ENCODE measurements at regions not wholly inside any gene's neighbourhood (a gene's known extent, or its start where the extent isn't known, plus 50 kb on each side); places are given as distances from the start of the nearest gene placed in this dataset.
"Not testable (repeated sequence)": the region's sequence is repeated elsewhere in the genome, so short reads cannot be mapped to it uniquely, and the experiment has no call there.

GRCh38 chr2:122034777-122035176 lies 279.3 kb downstream of the TSN start:
- intact Hi-C loops (cut with DNase I) = no loop called here
- no peak for DNase-seq

- DNase-seq; intact Hi-C loops (cut with DNase I): not testable (repeated sequence)
Measured at GRCh38 chr2:122038816-122039215, 283.4 kb downstream of the TSN start.

- intact Hi-C loops (cut with DNase I) = no loop called here
- DNase-seq = no peak
Measured at GRCh38 chr2:122041455-122041854, 286.0 kb downstream of the TSN start.

GRCh38 chr2:122051659-122052058 lies 296.2 kb downstream of the TSN start:
- intact Hi-C loops (cut with DNase I); DNase-seq: not testable (repeated sequence)

- DNase-seq = no peak
- intact Hi-C loops (cut with DNase I) = no loop called here
Measured at GRCh38 chr2:122055521-122055931, 300.1 kb downstream of the TSN start.

GRCh38 chr2:122056853-122057252 lies 301.4 kb downstream of the TSN start:
- intact Hi-C loops (cut with DNase I) = no loop called here
- no peak for DNase-seq

GRCh38 chr2:122061206-122061605 lies 305.8 kb downstream of the TSN start:
- intact Hi-C loops (cut with DNase I) = no loop called here
- no peak for DNase-seq

GRCh38 chr2:122061831-122062230 lies 306.4 kb downstream of the TSN start:
- no peak for DNase-seq
- intact Hi-C loops (cut with DNase I) = no loop called here

GRCh38 chr2:122062506-122062905 lies 307.1 kb downstream of the TSN start:
- DNase-seq = no peak
- intact Hi-C loops (cut with DNase I) = no loop called here

GRCh38 chr2:122063716-122064115 lies 308.3 kb downstream of the TSN start:
- intact Hi-C loops (cut with DNase I) = no loop called here
- no peak for DNase-seq

GRCh38 chr2:122070241-122070731 lies 314.8 kb downstream of the TSN start:
- DNase-seq = no peak
- intact Hi-C loops (cut with DNase I) = no loop called here

GRCh38 chr2:122072666-122073065 lies 317.2 kb downstream of the TSN start:
- intact Hi-C loops (cut with DNase I) = no loop called here
- DNase-seq = no peak

- DNase-seq = no peak
- intact Hi-C loops (cut with DNase I) = no loop called here
Measured at GRCh38 chr2:122074201-122074600, 318.8 kb downstream of the TSN start.

- no peak for DNase-seq
- intact Hi-C loops (cut with DNase I) = no loop called here
Measured at GRCh38 chr2:122075381-122075780, 319.9 kb downstream of the TSN start.

GRCh38 chr2:122077114-122077513 lies 321.7 kb downstream of the TSN start:
- intact Hi-C loops (cut with DNase I) = no loop called here
- no peak for DNase-seq

GRCh38 chr2:122077771-122078170 lies 322.3 kb downstream of the TSN start:
- no peak for DNase-seq
- intact Hi-C loops (cut with DNase I) = no loop called here

- intact Hi-C loops (cut with DNase I) = no loop called here
- no peak for DNase-seq
Measured at GRCh38 chr2:122078451-122078850, 323.0 kb downstream of the TSN start.

- DNase-seq = no peak
- intact Hi-C loops (cut with DNase I) = no loop called here
Measured at GRCh38 chr2:122079844-122080243, 324.4 kb downstream of the TSN start.

- intact Hi-C loops (cut with DNase I) = no loop called here
- no peak for DNase-seq
Measured at GRCh38 chr2:122080316-122080715, 324.9 kb downstream of the TSN start.

- DNase-seq = no peak
Measured at GRCh38 chr2:122080871-122081270, 325.4 kb downstream of the TSN start.

GRCh38 chr2:122081751-122082150 lies 326.3 kb downstream of the TSN start:
- DNase-seq = no peak
- intact Hi-C loops (cut with DNase I) = no loop called here

More at GRCh38 chr2:122080871-122081270, 325.4 kb downstream of the TSN start:
- intact Hi-C loops (cut with DNase I) = no loop called here

GRCh38 chr2:122083256-122084048 lies 328.0 kb downstream of the TSN start:
- intact Hi-C loops (cut with DNase I) = no loop called here
- no peak for DNase-seq

All from posterior cingulate gyrus (tissue), 11 donors.